ENCODE measurements at regions not wholly inside any gene's neighbourhood (a gene's known extent, or its start where the extent isn't known, plus 50 kb on each side); places are given as distances from the start of the nearest gene placed in this dataset.

DNA sequence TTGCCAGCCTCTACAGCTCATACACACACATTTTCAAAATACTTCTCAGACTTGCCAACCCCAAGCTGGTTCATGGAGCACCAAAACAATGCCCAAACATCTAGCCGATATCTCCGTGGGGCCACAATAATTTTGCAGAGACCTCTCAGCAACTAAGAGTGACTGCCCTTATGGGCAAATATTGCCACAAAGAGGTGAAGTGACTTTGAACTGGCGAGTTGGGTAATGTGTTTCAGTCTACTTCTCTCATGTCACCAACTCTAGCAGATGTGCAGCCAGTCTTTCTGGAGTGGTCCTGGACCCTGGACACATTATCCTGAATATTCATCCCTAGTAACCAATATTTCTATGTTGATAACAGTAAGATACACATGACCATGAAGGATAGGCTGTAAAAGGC, 290.3 kb downstream of the EMP1 start:
- TF ChIP-seq CTCF (IDR thresholded peaks at IDR 0.05) (no peak), RCOR1 (IDR thresholded peaks at IDR 0.05; ENCODE audit: low read depth, low read length) (no peak), NR3C1 (IDR thresholded peaks at IDR 0.05) (no peak), CEBPB (IDR thresholded peaks at IDR 0.05) (no peak), POLR2A (IDR thresholded peaks at IDR 0.05; ENCODE audit: low read length) (no peak)
- TF ChIP-seq, protein P1, sequence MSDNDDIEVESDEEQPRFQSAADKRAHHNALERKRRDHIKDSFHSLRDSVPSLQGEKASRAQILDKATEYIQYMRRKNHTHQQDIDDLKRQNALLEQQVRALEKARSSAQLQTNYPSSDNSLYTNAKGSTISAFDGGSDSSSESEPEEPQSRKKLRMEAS (IDR thresholded peaks at IDR 0.05) = no peak

Measured in A549 (cell line).